Keratinocyte (primary cell): ENCODE measurements at regions not wholly inside any gene's neighbourhood (a gene's known extent, or its start where the extent isn't known, plus 50 kb on each side); places are given as distances from the start of the nearest gene placed in this dataset.

Source experiments
- DNase-seq: peaks from one replicate; pipeline ENCODE4 v3.0.0-alpha.2; 2011; ENCODE audit warnings: low read depth, missing footprints, low spot score
- FAIRE-seq: peaks from 2 replicates; lab custom pipeline; 2011; peaks lifted over from hg19 to GRCh38; lab: Jason Lieb, UNC
- H2AFZ ChIP-seq: 2 replicates; pipeline ENCODE4 v1.6.0; 2012; ENCODE audit warnings: low read length, control low read depth, inconsistent platforms; ENCODE audit not compliant: control insufficient read depth
- H3K27ac ChIP-seq: 2 replicates; pipeline ENCODE4 v1.5.1; 2011; ENCODE audit warnings: low read length; ENCODE audit not compliant: control insufficient read depth, insufficient read depth
- H3K27me3 ChIP-seq: 3 replicates; pipeline ENCODE4 v1.6.0; 2011; ENCODE audit warnings: low read length; ENCODE audit not compliant: control insufficient read depth, insufficient read depth; ENCODE audit errors: extremely low read depth
- H3K36me3 ChIP-seq, 2 experiments: 2 replicates in 1 of 2; 3 replicates in 1 of 2; pipeline ENCODE4 v1.5.1; 2011; ENCODE audit warnings: low read length in 2 of 2, mild to moderate bottlenecking in 1 of 2; ENCODE audit not compliant: control insufficient read depth in 2 of 2, insufficient read depth in 2 of 2; ENCODE audit errors: extremely low read depth in 1 of 2
- H3K4me1 ChIP-seq: 3 replicates; pipeline ENCODE4 v1.5.1; 2011; ENCODE audit warnings: low read length; ENCODE audit not compliant: control insufficient read depth, insufficient read depth; ENCODE audit errors: extremely low read depth
- H3K4me2 ChIP-seq: 3 replicates; pipeline ENCODE4 v1.6.0; 2011; ENCODE audit warnings: low read depth, low read length; ENCODE audit not compliant: control insufficient read depth, insufficient read depth; ENCODE audit errors: extremely low read depth
- H3K4me3 ChIP-seq, 3 experiments: fragments of 200-600 bp in 1 of 3; sonication (generic) in 1 of 3; 2 replicates in 2 of 3; 3 replicates in 1 of 3; pipeline ENCODE4 v1.5.1; 2011 to 2016; ENCODE audit warnings: low read length in 3 of 3, mild to moderate bottlenecking in 3 of 3, control low read depth in 2 of 3, inconsistent platforms in 1 of 3, low read depth in 1 of 3, mixed read lengths in 1 of 3, mixed run types in 1 of 3, moderate library complexity in 1 of 3; ENCODE audit not compliant: control insufficient read depth in 2 of 3, insufficient read depth in 2 of 3; ENCODE audit errors: extremely low read depth in 1 of 3
- H3K79me2 ChIP-seq: 2 replicates; pipeline ENCODE4 v1.6.0; 2012; ENCODE audit warnings: low read length; ENCODE audit not compliant: control insufficient read depth, insufficient read depth
- H3K9ac ChIP-seq: 3 replicates; pipeline ENCODE4 v1.6.0; 2011; ENCODE audit warnings: low read length; ENCODE audit not compliant: control insufficient read depth, insufficient read depth; ENCODE audit errors: extremely low read depth
- H3K9me1 ChIP-seq: 3 replicates; pipeline ENCODE4 v1.6.0; 2011; ENCODE audit warnings: low read length; ENCODE audit not compliant: control insufficient read depth, insufficient read depth; ENCODE audit errors: extremely low read depth
- H3K9me3 ChIP-seq: 2 replicates; pipeline ENCODE4 v1.5.1; 2012; ENCODE audit warnings: low read depth, low read length; ENCODE audit not compliant: control insufficient read depth
- H4K20me1 ChIP-seq: 3 replicates; pipeline ENCODE4 v1.6.0; 2011; ENCODE audit warnings: low read length; ENCODE audit not compliant: control insufficient read depth, insufficient read depth; ENCODE audit errors: extremely low read depth
- CTCF ChIP-seq, 3 experiments: IDR thresholded peaks in 1 of 3; conservative IDR thresholded peaks in 1 of 3; optimal IDR thresholded peaks in 1 of 3; 2 replicates in 2 of 3; 3 replicates in 1 of 3; pipeline versions ENCODE3 to v1.5.1; 2011; ENCODE audit warnings: low read length in 3 of 3, mild to moderate bottlenecking in 3 of 3, moderate library complexity in 2 of 3, control low read depth in 1 of 3, inconsistent platforms in 1 of 3; ENCODE audit not compliant: insufficient read depth in 2 of 3; ENCODE audit errors: extremely low read depth in 1 of 3
- EZH2 ChIP-seq: IDR thresholded peaks from one replicate; pipeline ENCODE4 v1.6.1; 2012; ENCODE audit warnings: inconsistent platforms, mild to moderate bottlenecking, low read length, moderate library complexity
- dilution Hi-C: fragments of 300-500 bp; cut with MboI; formaldehyde crosslinking; loops from one replicate; pipeline ENCODE4 v1.7.0; 2020; ENCODE audit warnings: low sequenced_read_pairs; ENCODE audit not compliant: extremely low pct_ligation_motif_present

GRCh38 chr4:19987746-19988145, 264.0 kb upstream of the SLIT2 start:
- H3K9ac ChIP-seq: no peak overlapping the region
- H4K20me1 ChIP-seq: no peaks in the 10 kb centered on the region
- DNase-seq (no peak), FAIRE-seq (no peak)
- no peaks in the 10 kb centered on the region for H3K9me1 ChIP-seq
- no peak overlapping the region for H3K4me2 ChIP-seq
- TF ChIP-seq EZH2: no peak
- TF ChIP-seq CTCF (optimal IDR thresholded peaks at IDR 0.05 in 1 of 3, IDR thresholded peaks at IDR 0.05 in 1 of 3, conservative IDR thresholded peaks at IDR 0.05 in 1 of 3; ENCODE audit: extremely low read depth in 1 of 3, insufficient read depth in 2 of 3, low read length in 3 of 3): no peak
- H3K79me2 ChIP-seq: no peaks in the 10 kb centered on the region
- no peaks in the 10 kb centered on the region for H3K4me1 ChIP-seq
- H3K27ac ChIP-seq: no peak overlapping the region
- H3K4me3 ChIP-seq: no peak overlapping the region
- H3K36me3 ChIP-seq: no peaks in the 10 kb centered on the region
- no peaks in the 10 kb centered on the region for H3K9me3 ChIP-seq
- H3K27me3 ChIP-seq: no peaks in the 10 kb centered on the region
- H2AFZ ChIP-seq: no peak overlapping the region
- dilution Hi-C loops: no loop called here

GRCh38 chr4:19983072-19983471, 268.6 kb upstream of the SLIT2 start:
- Histone ChIP-seq H3K27me3 (no peaks in the 10 kb centered on the region), H3K36me3 (no peaks in the 10 kb centered on the region), H4K20me1 (no peaks in the 10 kb centered on the region), H3K79me2 (no peaks in the 10 kb centered on the region), H3K4me2 (no peak overlapping the region), H3K4me1 (no peaks in the 10 kb centered on the region), H3K4me3 (no peak overlapping the region), H3K9me3 (no peaks in the 10 kb centered on the region), H3K27ac (peak overlapping the region; percentile 40), H2AFZ (peak overlapping the region; percentile 43), H3K9ac (no peak overlapping the region), H3K9me1 (no peaks in the 10 kb centered on the region)
- FAIRE-seq (no peak), DNase-seq (no peak)
- dilution Hi-C loops: no loop called here
- TF ChIP-seq CTCF (optimal IDR thresholded peaks at IDR 0.05 in 1 of 3, IDR thresholded peaks at IDR 0.05 in 1 of 3, conservative IDR thresholded peaks at IDR 0.05 in 1 of 3; ENCODE audit: extremely low read depth in 1 of 3, insufficient read depth in 2 of 3, low read length in 3 of 3): no peak
- TF ChIP-seq EZH2: no peak
